ENCODE measurements at regions not wholly inside any gene's neighbourhood (a gene's known extent, or its start where the extent isn't known, plus 50 kb on each side); places are given as distances from the start of the nearest gene placed in this dataset.

- H4K5ac ChIP-seq (ENCODE audit: low read depth, low read length): no peak overlapping the region
- H3K79me1 ChIP-seq (ENCODE audit: low read depth in 1 of 2, low read length in 2 of 2): no peaks in the 10 kb centered on the region
- no peak overlapping the region for H2BK20ac ChIP-seq (ENCODE audit: low read depth, low read length)
- no peak for TF ChIP-seq RAD21 (IDR thresholded peaks at IDR 0.05; ENCODE audit: low read length)
- no peak for TF ChIP-seq BHLHE40 (IDR thresholded peaks at IDR 0.05; ENCODE audit: low read depth, low read length)
- TF ChIP-seq MAZ (IDR thresholded peaks at IDR 0.05; ENCODE audit: borderline replicate concordance, low read depth, low read length): no peak
- no peak for TF ChIP-seq ELK1 (IDR thresholded peaks at IDR 0.05; ENCODE audit: borderline replicate concordance, low read depth, low read length)
- TF ChIP-seq CTCF (conservative IDR thresholded peaks at IDR 0.05; ENCODE audit: low read depth, low read length): no peak
- no peak for TF ChIP-seq FOS (IDR thresholded peaks at IDR 0.05; ENCODE audit: low read depth, low read length)
- no peak for TF ChIP-seq USF2 (IDR thresholded peaks at IDR 0.05; ENCODE audit: low read depth, low read length)
- TF ChIP-seq SMC3 (IDR thresholded peaks at IDR 0.05; ENCODE audit: low read depth, low read length): no peak
- TF ChIP-seq CEBPB (IDR thresholded peaks at IDR 0.05; ENCODE audit: low read depth, low read length): no peak
- no peak for TF ChIP-seq MAFK (IDR thresholded peaks at IDR 0.05; ENCODE audit: low read depth, low read length)
- H4K8ac ChIP-seq (ENCODE audit: low read depth in 2 of 2, low read length in 2 of 2): no peak overlapping the region
- no peaks in the 10 kb centered on the region for H4K20me1 ChIP-seq (ENCODE audit: insufficient read depth, low read length)
- H3K4me3 ChIP-seq (ENCODE audit: insufficient read depth, low read depth, low read length): no peak overlapping the region
- no peaks in the 10 kb centered on the region for H3K36me3 ChIP-seq (ENCODE audit: control insufficient read depth, insufficient read depth, low read length)
- no peak overlapping the region for H2AK5ac ChIP-seq (ENCODE audit: low read depth, low read length)
- H2BK15ac ChIP-seq (ENCODE audit: low read depth, low read length): no peak overlapping the region
- no peak overlapping the region for H2AK9ac ChIP-seq (replicated peaks; ENCODE audit: low read depth, low read length, poor library complexity)
- in situ Hi-C loops (cut with MboI; ENCODE audit: low sequenced_read_pairs): no loop called here
- H3K56ac ChIP-seq (ENCODE audit: extremely low read depth, insufficient read depth, low read length): no peak overlapping the region
- CTCF ChIA-PET: no interaction called here
- no peak overlapping the region for H3K4me2 ChIP-seq (ENCODE audit: low read depth, low read length)
- dilution Hi-C loops (cut with HindIII; ENCODE audit: low sequenced_read_pairs, unreplicated experiment): no loop called here
- no peak overlapping the region for H4K91ac ChIP-seq (ENCODE audit: insufficient read depth, low read depth, low read length)
- H2BK120ac ChIP-seq (ENCODE audit: low read depth, low read length): no peak overlapping the region
- DNase-seq: no peak
- no peaks in the 10 kb centered on the region for H3K27me3 ChIP-seq (ENCODE audit: control insufficient read depth, insufficient read depth, low read length)
- POLR2A ChIA-PET (ENCODE audit: unreplicated experiment): no interaction called here
- H3K9me1 ChIP-seq (ENCODE audit: insufficient read depth, low read length): no peaks in the 10 kb centered on the region
- H3K14ac ChIP-seq (replicated peaks; ENCODE audit: low read depth, low read length): no peak overlapping the region
- H3K27ac ChIP-seq (ENCODE audit: insufficient read depth, low read length): no peak overlapping the region
- H2BK5ac ChIP-seq (ENCODE audit: low read depth, low read length, poor library complexity, severe bottlenecking): no peak overlapping the region
- no TSS peak for BruUV-seq (replicated peaks)
- intact Hi-C loops (cut with micrococcal nuclease): no loop called here
- H3K4ac ChIP-seq (ENCODE audit: low read depth, low read length): no peak overlapping the region
- no peak overlapping the region for H3K18ac ChIP-seq (ENCODE audit: low read depth, low read length)
- H3K9ac ChIP-seq (ENCODE audit: low read depth, low read length): no peak overlapping the region
- 69% methylated on average over 4 of the region's 4 CpGs; no CpG with 5 or more reads in 1 of the 2 experiments for WGBS, 2 experiments (ENCODE audit: extremely low coverage in 2 of 2, insufficient read length in 1 of 2)
- H3K4me1 ChIP-seq (ENCODE audit: control insufficient read depth, insufficient read depth, low read length): no peaks in the 10 kb centered on the region
- H3K23ac ChIP-seq (ENCODE audit: low read depth, low read length): no peak overlapping the region
- ATAC-seq (ENCODE audit: low read depth): no peak
- H3K9me3 ChIP-seq (ENCODE audit: control insufficient read depth, insufficient read depth, low read length): no peaks in the 10 kb centered on the region
- no peak overlapping the region for H2AFZ ChIP-seq (replicated peaks; ENCODE audit: low read length, poor library complexity)
Measured at GRCh38 chr11:92131289-92131865, 93.2 kb upstream of the FAT3 start.

Data from IMR-90 (cell line).